ENCODE measurements at regions not wholly inside any gene's neighbourhood (a gene's known extent, or its start where the extent isn't known, plus 50 kb on each side); places are given as distances from the start of the nearest gene placed in this dataset.

- TF ChIP-seq CTCF (IDR thresholded peaks at IDR 0.05 in 8 of 11, conservative IDR thresholded peaks at IDR 0.05 in 3 of 11) (no peak), POLR2AphosphoS5 (IDR thresholded peaks at IDR 0.05) (no peak), POLR2A (IDR thresholded peaks at IDR 0.05) (no peak)
Observed at GRCh38 chr21:35491114-35491513, 442.0 kb upstream of the RUNX1 start.

Data from spleen (tissue), 7 donors.